ENCODE measurements at regions not wholly inside any gene's neighbourhood (a gene's known extent, or its start where the extent isn't known, plus 50 kb on each side); places are given as distances from the start of the nearest gene placed in this dataset.

- no peak overlapping the region for H3K27ac ChIP-seq
- no peaks in the 10 kb centered on the region for H3K27me3 ChIP-seq (replicated peaks in 1 of 7)
- WGBS, 5 donors: 53 to 68% (median 55%) methylated on average over 3 of the region's 3 CpGs
- H3K36me3 ChIP-seq: no peaks in the 10 kb centered on the region
- H3K9me3 ChIP-seq: no peaks in the 10 kb centered on the region
- no peak for DNase-seq
- intact Hi-C loops (cut with DNase I; ENCODE audit: low total_unique reads): no loop called here
- no peak overlapping the region for H3K4me3 ChIP-seq
- TF ChIP-seq CTCF (IDR thresholded peaks at IDR 0.05 in 8 of 11, conservative IDR thresholded peaks at IDR 0.05 in 3 of 11): no peak
- TF ChIP-seq POLR2A (IDR thresholded peaks at IDR 0.05): no peak
- TF ChIP-seq POLR2AphosphoS5 (IDR thresholded peaks at IDR 0.05): no peak
- no peaks in the 10 kb centered on the region for H3K4me1 ChIP-seq
These were observed 166.6 kb downstream of the SLITRK6 start for GRCh38 chr13:85632526-85633195.

- no peak for DNase-seq
- no peaks in the 10 kb centered on the region for H3K27me3 ChIP-seq (replicated peaks in 1 of 7)
- no peaks in the 10 kb centered on the region for H3K4me1 ChIP-seq
- WGBS, 5 donors: 81 to 92% (median 84%) methylated on average over 4 of the region's 4 CpGs
- no peak for TF ChIP-seq POLR2AphosphoS5 (IDR thresholded peaks at IDR 0.05)
- TF ChIP-seq CTCF (IDR thresholded peaks at IDR 0.05 in 8 of 11, conservative IDR thresholded peaks at IDR 0.05 in 3 of 11): no peak
- no peak for TF ChIP-seq POLR2A (IDR thresholded peaks at IDR 0.05)
- H3K9me3 ChIP-seq: no peaks in the 10 kb centered on the region
- H3K4me3 ChIP-seq: no peak overlapping the region
- intact Hi-C loops (cut with DNase I; ENCODE audit: low total_unique reads): no loop called here
- no peaks in the 10 kb centered on the region for H3K36me3 ChIP-seq
- H3K27ac ChIP-seq: no peak overlapping the region
These were observed 167.4 kb downstream of the SLITRK6 start for GRCh38 chr13:85631801-85632200.

- H3K4me3 ChIP-seq: no peak overlapping the region
- H3K27ac ChIP-seq: no peak overlapping the region
- H3K4me1 ChIP-seq: no peaks in the 10 kb centered on the region
- WGBS, 5 donors: 78 to 86% (median 86%) methylated on average over 4 of the region's 4 CpGs
- intact Hi-C loops (cut with DNase I; ENCODE audit: low total_unique reads): no loop called here
- H3K36me3 ChIP-seq: no peaks in the 10 kb centered on the region
- H3K9me3 ChIP-seq: no peaks in the 10 kb centered on the region
- no peak for TF ChIP-seq POLR2AphosphoS5 (IDR thresholded peaks at IDR 0.05)
- TF ChIP-seq CTCF (IDR thresholded peaks at IDR 0.05 in 8 of 11, conservative IDR thresholded peaks at IDR 0.05 in 3 of 11): no peak
- TF ChIP-seq POLR2A (IDR thresholded peaks at IDR 0.05): no peak
- H3K27me3 ChIP-seq (replicated peaks in 1 of 7): no peaks in the 10 kb centered on the region
- no peak for DNase-seq
These were observed 172.6 kb downstream of the SLITRK6 start for GRCh38 chr13:85626603-85627002.

- intact Hi-C loops (cut with DNase I; ENCODE audit: low total_unique reads): no loop called here
- Histone ChIP-seq H3K4me3 (no peak overlapping the region), H3K9me3 (peaks cover 0 to 8% (median 0%) of the 10 kb centered on the region in 8 donors), H3K4me1 (no peaks in the 10 kb centered on the region), H3K27me3 (replicated peaks in 1 of 7) (no peaks in the 10 kb centered on the region), H3K36me3 (no peaks in the 10 kb centered on the region), H3K27ac (no peak overlapping the region)
- 66 to 85% (median 80%) methylated on average over 2 of the region's 2 CpGs for WGBS, 5 donors
- DNase-seq: no peak
- no peak for TF ChIP-seq POLR2AphosphoS5 (IDR thresholded peaks at IDR 0.05)
- TF ChIP-seq POLR2A (IDR thresholded peaks at IDR 0.05): no peak
- no peak for TF ChIP-seq CTCF (IDR thresholded peaks at IDR 0.05 in 8 of 11, conservative IDR thresholded peaks at IDR 0.05 in 3 of 11)
These were observed 179.9 kb downstream of the SLITRK6 start for GRCh38 chr13:85619321-85619720.
